B cell (primary cell): ENCODE measurements at regions not wholly inside any gene's neighbourhood (a gene's known extent, or its start where the extent isn't known, plus 50 kb on each side); places are given as distances from the start of the nearest gene placed in this dataset.
A peak's percentile ranks its signal among the peaks of the same experiment; 100 is the strongest.

Source experiments
- ATAC-seq: fragments of 200-7000 bp; cut with Tn5 transposase; one replicate; pipeline ENCODE4 v1.10.0; 2021; ENCODE audit warnings: low read depth, mild to moderate bottlenecking, moderate number of reproducible peaks, moderate library complexity
- CTCF ChIA-PET: fragments of 350-600 bp; sonication (Branson Sonifier 250); formaldehyde crosslinking; loops from one replicate; lab custom pipeline; 2021; ENCODE audit warnings: antibody characterized with exemption, inconsistent platforms; lab: Charles Lee
- POLR2A ChIA-PET: fragments of 350-600 bp; sonication (Branson Sonifier 250); formaldehyde crosslinking; loops from one replicate; lab custom pipeline; 2021; ENCODE audit warnings: antibody characterized with exemption; lab: Charles Lee
- DNase-seq: peaks from one replicate; pipeline ENCODE4 v3.0.0; 2013
- H2AFZ ChIP-seq: 2 replicates; pipeline ENCODE4 v1.6.1; 2012; ENCODE audit warnings: mild to moderate bottlenecking, low read depth, low read length; ENCODE audit not compliant: insufficient read depth, poor library complexity, severe bottlenecking
- H3K27ac ChIP-seq, 2 donors: 1 replicate in 1 of 2; 2 replicates in 1 of 2; pipeline ENCODE4 v1.5.1; 2012 to 2013; ENCODE audit warnings: low read length in 2 of 2, mild to moderate bottlenecking in 2 of 2, moderate library complexity in 1 of 2
- H3K27me3 ChIP-seq, 4 experiments: fragments of 200-600 bp in 1 of 4; sonication (generic) in 1 of 4; replicated peaks in 1 of 4; 1 replicate in 2 of 4; 2 replicates in 2 of 4; pipeline versions ENCODE4 v1.6.1 to v1.7.0; 2013 to 2016; ENCODE audit warnings: low read length in 3 of 4, mild to moderate bottlenecking in 2 of 4, mixed read lengths in 1 of 4, moderate library complexity in 1 of 4; ENCODE audit not compliant: insufficient read depth in 4 of 4, control insufficient read depth in 3 of 4; ENCODE audit errors: control extremely low read depth in 1 of 4
- H3K36me3 ChIP-seq, 2 experiments: replicated peaks in 1 of 2; 1 replicate in 1 of 2; 2 replicates in 1 of 2; pipeline versions ENCODE4 v1.6.1 to v1.7.1; 2013; ENCODE audit warnings: low read length in 1 of 2; ENCODE audit not compliant: insufficient read depth in 2 of 2, control insufficient read depth in 1 of 2; ENCODE audit errors: control extremely low read depth in 1 of 2, extremely low read depth in 1 of 2
- H3K4me1 ChIP-seq, 2 donors: fragments of 200-600 bp in 1 of 2; sonication (generic) in 1 of 2; 1 replicate in 1 of 2; 2 replicates in 1 of 2; pipeline versions ENCODE4 v1.5.1 to v1.6.1; 2013 to 2017; ENCODE audit warnings: low read length in 2 of 2; ENCODE audit not compliant: control insufficient read depth in 2 of 2, insufficient read depth in 2 of 2
- H3K4me2 ChIP-seq: replicated peaks from 2 replicates; pipeline ENCODE3; 2012; ENCODE audit warnings: mild to moderate bottlenecking, low read depth, low read length; ENCODE audit not compliant: poor library complexity, severe bottlenecking
- H3K4me3 ChIP-seq, 5 experiments: fragments of 200-600 bp in 1 of 5; sonication (generic) in 1 of 5; 1 replicate in 3 of 5; 2 replicates in 2 of 5; pipeline versions ENCODE4 v1.5.1 to v1.7.0; 2011 to 2016; ENCODE audit warnings: low read length in 4 of 5, mild to moderate bottlenecking in 4 of 5, low read depth in 2 of 5, control low read depth in 1 of 5, moderate library complexity in 1 of 5; ENCODE audit not compliant: insufficient read depth in 1 of 5; ENCODE audit errors: control extremely low read depth in 1 of 5, extremely low read depth in 1 of 5
- H3K79me2 ChIP-seq: fragments of 200-600 bp; sonication (generic); one replicate; pipeline ENCODE4 v1.6.0; 2016; ENCODE audit warnings: low read length; ENCODE audit not compliant: control insufficient read depth, insufficient read depth
- H3K9ac ChIP-seq: fragments of 200-600 bp; sonication (generic); 2 replicates; pipeline ENCODE4 v1.6.1; 2017; ENCODE audit warnings: mild to moderate bottlenecking, low read length, moderate library complexity
- H3K9me3 ChIP-seq, 3 donors: one replicate each; pipeline versions ENCODE4 v1.6.1 to v1.7.1; 2013; ENCODE audit warnings: low read length in 2 of 3; ENCODE audit not compliant: control insufficient read depth in 2 of 3, insufficient read depth in 1 of 3; ENCODE audit errors: control extremely low read depth in 1 of 3
- H4K20me1 ChIP-seq: 2 replicates; pipeline ENCODE4 v1.6.0; 2012; ENCODE audit warnings: mild to moderate bottlenecking, low read length; ENCODE audit not compliant: insufficient read depth, control insufficient read depth, poor library complexity, severe bottlenecking
- H3K27ac Mint-ChIP-seq: one replicate; pipeline ENCODE4 v1.8.0; 2021; ENCODE audit warnings: mixed read lengths
- H3K27me3 Mint-ChIP-seq: one replicate; pipeline ENCODE4 v1.8.0; 2021; ENCODE audit warnings: mixed read lengths
- H3K4me1 Mint-ChIP-seq: one replicate; pipeline ENCODE4 v1.8.0; 2021; ENCODE audit warnings: mixed read lengths
- H3K4me3 Mint-ChIP-seq: one replicate; pipeline ENCODE4 v1.8.0; 2021; ENCODE audit warnings: mixed read lengths
- H3K9me3 Mint-ChIP-seq: one replicate; pipeline ENCODE4 v1.8.0; 2022; ENCODE audit warnings: mixed read lengths; ENCODE audit not compliant: insufficient read depth
- CTCF ChIP-seq: fragments of 200-600 bp; IDR thresholded peaks from one replicate; pipeline ENCODE4 v1.8.0; 2022; ENCODE audit warnings: antibody characterized with exemption, mild to moderate bottlenecking
- EZH2 ChIP-seq: IDR thresholded peaks from 2 replicates; pipeline ENCODE4 v1.6.1; 2012; ENCODE audit warnings: borderline replicate concordance, low read depth, mild to moderate bottlenecking, moderate library complexity, low read length; ENCODE audit not compliant: insufficient read depth, poor library complexity, severe bottlenecking
- WGBS: methylation state at CpG from one replicate; pipeline ENCODE4 v1.1.5; 2013; ENCODE audit warnings: missing lambda C conversion rate; ENCODE audit not compliant: insufficient coverage; 5-methylcytosine and 5-hydroxymethylcytosine counted together
- intact Hi-C: fragments of 100-400 bp; cut with micrococcal nuclease; formaldehyde crosslinking; loops from one replicate; pipeline ENCODE4 v1.10.0; 2022

DNA sequence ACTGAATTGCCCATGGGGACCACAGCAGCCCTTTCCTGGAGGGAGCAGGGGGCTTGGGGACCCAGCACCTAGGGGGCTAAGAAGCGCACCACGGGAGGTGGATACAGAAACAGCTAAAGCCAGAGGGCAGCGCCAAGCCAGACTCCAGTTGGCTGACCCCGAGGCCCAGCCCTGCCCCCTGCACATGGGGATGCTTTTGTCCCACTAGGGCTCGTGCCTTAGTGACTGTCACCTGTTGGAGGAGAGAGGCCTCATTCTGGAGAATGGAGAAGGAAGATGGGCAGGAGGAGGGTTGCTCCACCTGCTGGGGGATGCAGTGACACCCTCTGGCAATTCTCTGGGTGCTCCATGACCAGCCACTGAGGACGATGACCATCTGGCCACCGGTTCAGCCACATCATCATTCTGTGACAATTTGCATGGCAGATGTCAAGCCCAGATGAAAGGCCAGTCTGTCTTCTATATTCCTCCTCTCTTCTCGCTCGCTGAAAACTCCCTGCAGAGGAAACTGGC, 167.8 kb upstream of the TLE3 start:
- no peak overlapping the region for H2AFZ ChIP-seq
- no peaks in the 10 kb centered on the region for H3K36me3 ChIP-seq
- no peaks in the 10 kb centered on the region for H3K27me3 Mint-ChIP-seq
- H3K27ac Mint-ChIP-seq, result peak overlapping the region; percentile 78
- peak overlapping the region; percentile 52 for H3K4me2 ChIP-seq
- no peak overlapping the region for H3K4me3 ChIP-seq
- peak overlapping the region; percentile 29 for H3K4me3 Mint-ChIP-seq
- H3K9me3 ChIP-seq, result peaks cover 0 to 4% (median 0%) of the 10 kb centered on the region in 3 donors
- 52% methylated on average over 9 of the region's 9 CpGs for WGBS
- CTCF ChIA-PET, result interaction anchor here (1.1 to 1.3 kb wide), 2 partner anchors 11 to 209 kb away, joined by 3 read pairs; no protein-coding TSS in a partner anchor
- H3K9me3 Mint-ChIP-seq, result no peaks in the 10 kb centered on the region
- no peak for ATAC-seq
- POLR2A ChIA-PET, result no interaction called here
- no peaks in the 10 kb centered on the region for H3K79me2 ChIP-seq
- H3K4me1 ChIP-seq, result peaks cover 88 to 96% of the 10 kb centered on the region in 2 donors
- H3K4me1 Mint-ChIP-seq, result peaks cover 95% of the 10 kb centered on the region
- no peak overlapping the region for H3K27ac ChIP-seq
- no peak for TF ChIP-seq CTCF
- TF ChIP-seq EZH2, result no peak
- intact Hi-C loops, result loop anchor here (10.0 kb wide), 1 partner anchor 381 kb away; no protein-coding TSS in a partner anchor
- H4K20me1 ChIP-seq, result no peaks in the 10 kb centered on the region
- DNase-seq, result no peak
- no peak overlapping the region for H3K9ac ChIP-seq
- peaks cover 0 to 9% (median 0%) of the 10 kb centered on the region in 4 experiments for H3K27me3 ChIP-seq

DNA sequence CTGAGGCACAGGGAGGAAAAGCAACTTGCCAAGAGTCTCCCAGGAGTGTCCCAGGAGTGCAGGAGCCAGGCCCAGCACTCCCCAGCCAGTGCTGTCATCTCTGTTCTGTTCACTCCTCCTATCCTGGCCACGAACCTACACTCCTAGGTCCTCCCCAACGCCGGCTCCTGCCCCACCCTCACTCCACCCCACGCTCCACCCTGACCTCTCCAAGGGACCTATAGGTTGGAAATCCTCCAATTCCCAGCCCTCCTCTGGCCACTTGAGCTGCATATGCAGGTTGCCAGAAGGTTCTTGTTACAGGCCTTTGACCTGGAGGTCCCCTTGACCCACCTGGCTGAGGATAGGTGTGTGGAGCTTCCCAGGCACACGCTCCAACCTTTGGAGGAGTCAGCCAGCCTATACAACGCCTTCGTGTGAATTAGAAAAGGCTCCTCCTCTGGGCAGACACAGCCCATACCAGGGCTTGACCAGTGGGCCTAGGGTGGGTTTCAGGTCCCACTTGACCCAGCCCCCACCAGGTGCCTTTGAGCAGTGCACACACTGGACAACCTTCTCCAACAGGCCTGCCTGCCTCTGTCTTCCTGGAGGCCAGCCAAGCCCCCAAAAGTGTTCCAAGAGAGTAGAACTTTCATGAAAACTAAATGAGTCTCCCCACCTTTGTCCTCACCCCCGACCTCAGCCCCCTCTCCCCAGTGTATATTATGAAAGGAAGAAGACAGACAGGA, 167.2 kb upstream of the TLE3 start:
- H3K27ac Mint-ChIP-seq, result peak overlapping the region; percentile 10

More for the DNA sequence above, 167.2 kb upstream of the TLE3 start:
- Histone ChIP-seq H3K4me2 (peak overlapping the region; percentile 52), H3K27ac (no peak overlapping the region), H3K4me1 (peaks cover 88 to 96% of the 10 kb centered on the region in 2 donors), H3K27me3 (peaks cover 0 to 9% (median 0%) of the 10 kb centered on the region in 4 experiments), H3K9ac (no peak overlapping the region), H3K79me2 (no peaks in the 10 kb centered on the region), H2AFZ (no peak overlapping the region), H3K36me3 (no peaks in the 10 kb centered on the region), H3K4me3 (no peak overlapping the region), H3K9me3 (peaks cover 0 to 4% (median 0%) of the 10 kb centered on the region in 3 donors), H4K20me1 (no peaks in the 10 kb centered on the region)
- no peak for TF ChIP-seq EZH2
- no peak for TF ChIP-seq CTCF
- peaks cover 95% of the 10 kb centered on the region for H3K4me1 Mint-ChIP-seq
- ChIA-PET CTCF (interaction anchor here (1.1 kb wide), 2 partner anchors 11 to 196 kb away, joined by 3 read pairs; no protein-coding TSS in a partner anchor), POLR2A (interaction anchor here (0.9 kb wide), 1 partner anchor 36 kb away, joined by 5 read pairs; no protein-coding TSS in a partner anchor)
- H3K27me3 Mint-ChIP-seq, result no peaks in the 10 kb centered on the region
- DNase-seq (no peak), ATAC-seq (no peak)
- 75% methylated on average over 6 of the region's 8 CpGs for WGBS
- H3K9me3 Mint-ChIP-seq, result no peaks in the 10 kb centered on the region
- intact Hi-C loops, result loop anchor here (1.0 to 10.0 kb wide), 4 partner anchors 17 to 380 kb away; no protein-coding TSS in a partner anchor
- no peak overlapping the region for H3K4me3 Mint-ChIP-seq
